Transverse colon (tissue), 4 donors: ENCODE measurements at regions not wholly inside any gene's neighbourhood (a gene's known extent, or its start where the extent isn't known, plus 50 kb on each side); places are given as distances from the start of the nearest gene placed in this dataset.
"Not testable (repeated sequence)": the region's sequence is repeated elsewhere in the genome, so short reads cannot be mapped to it uniquely, and the experiment has no call there.

Experiments
- DNase-seq: peaks from one replicate; pipeline ENCODE4 v3.0.0-alpha.2; 2019
- H3K27ac ChIP-seq, 4 donors: fragments of 200-600 bp; sonication (generic); 2 replicates each; pipeline ENCODE4 v1.5.1; 2016 to 2018; ENCODE audit warnings: inconsistent platforms in 4 of 4
- H3K27me3 ChIP-seq: fragments of 200-600 bp; sonication (generic); 2 replicates; pipeline ENCODE4 v1.5.1; 2017; ENCODE audit warnings: inconsistent platforms
- H3K36me3 ChIP-seq, 4 donors: fragments of 200-600 bp; sonication (generic); 2 replicates each; pipeline ENCODE4 v1.5.1; 2017 to 2019; ENCODE audit warnings: inconsistent platforms in 4 of 4
- H3K4me1 ChIP-seq, 4 donors: fragments of 200-600 bp; sonication (generic); 2 replicates each; pipeline ENCODE4 v1.5.1; 2017 to 2020; ENCODE audit warnings: inconsistent platforms in 4 of 4
- H3K4me3 ChIP-seq, 4 donors: fragments of 200-600 bp; sonication (generic); 1 replicate in 1 of 4; 2 replicates in 3 of 4; pipeline versions ENCODE4 v1.5.1 to v1.6.1; 2017 to 2019; ENCODE audit warnings: inconsistent platforms in 4 of 4
- H3K9me3 ChIP-seq, 2 donors: fragments of 200-600 bp; sonication (generic); 2 replicates each; pipeline ENCODE4 v1.5.1; 2017 to 2019; ENCODE audit warnings: inconsistent platforms in 2 of 2
- EP300 ChIP-seq: sonication (generic); formaldehyde crosslinking; IDR thresholded peaks from one replicate; pipeline ENCODE4 v1.6.1; 2017; ENCODE audit warnings: antibody characterized with exemption, low read depth
- POLR2A ChIP-seq: fragments of 450-650 bp; IDR thresholded peaks from one replicate; pipeline ENCODE4 v1.6.1; 2016; ENCODE audit warnings: antibody characterized with exemption, mild to moderate bottlenecking, moderate library complexity
- POLR2AphosphoS5 ChIP-seq, 3 donors: sonication (generic); formaldehyde crosslinking; IDR thresholded peaks; one replicate each; pipeline ENCODE4 v1.6.1; 2016; ENCODE audit warnings: antibody characterized with exemption in 3 of 3
- WGBS, 2 donors: methylation state at CpG; one replicate each; pipeline ENCODE4 v1.1.5; 2018; ENCODE audit warnings: low coverage in 1 of 2; 5-methylcytosine and 5-hydroxymethylcytosine counted together
- in situ Hi-C, 4 donors: fragments of 200-750 bp; cut with MboI; loops; one replicate each; pipeline versions ENCODE4 v1.15.0 to v1.15.1; 2017; ENCODE audit warnings: low sequenced_read_pairs in 3 of 4, low pct_ligation_motif_present in 1 of 4, low pct_unique_long_range_greater_than_20kb in 1 of 4
- intact Hi-C: fragments of 100-400 bp; cut with DNase I; formaldehyde crosslinking; loops from one replicate; pipeline ENCODE4 v1.15.1; 2023; ENCODE audit warnings: low total_unique reads
- TF ChIP-seq, protein P1 (sequence below), 5 experiments: fragments of 200-600 bp in 3 of 5; fragments of 450-650 bp in 2 of 5; sonication (generic) in 3 of 5; IDR thresholded peaks; 1 replicate in 2 of 5; 2 replicates in 3 of 5; pipeline ENCODE4 v1.5.1; 2016 to 2017; ENCODE audit warnings: antibody characterized with exemption in 5 of 5, inconsistent platforms in 3 of 5, mild to moderate bottlenecking in 2 of 5, moderate library complexity in 1 of 5

DNA sequence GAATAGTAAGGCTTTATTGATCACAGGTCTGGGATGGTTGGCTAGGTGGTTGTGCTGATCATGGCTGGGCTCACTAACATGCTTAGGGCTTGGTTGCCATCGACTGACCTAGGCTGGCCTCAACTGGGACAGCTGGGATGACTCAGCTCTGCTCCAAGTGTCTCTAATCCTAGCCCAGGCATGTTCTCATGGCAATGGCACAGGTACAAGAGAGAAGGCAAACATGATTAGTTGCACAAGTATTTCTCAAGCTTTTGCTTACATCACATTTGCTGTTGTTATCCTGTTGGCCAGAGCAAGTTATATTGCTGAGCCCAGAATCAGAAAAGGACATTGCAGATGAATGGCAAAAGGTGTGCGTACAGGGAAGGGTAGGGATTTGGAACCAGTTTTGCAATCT, 68.5 kb upstream of the SLC35C1 start:
- Histone ChIP-seq H3K9me3 (no peaks in the 10 kb centered on the region), H3K4me1 (no peaks in the 10 kb centered on the region), H3K27me3 (no peaks in the 10 kb centered on the region), H3K27ac (no peak overlapping the region), H3K36me3 (no peaks in the 10 kb centered on the region), H3K4me3 (no peak overlapping the region)
- in situ Hi-C loops, result no loop called here
- no peak for DNase-seq
- TF ChIP-seq POLR2A (no peak), EP300 (no peak), POLR2AphosphoS5 (IDR thresholded peaks at IDR 0.05) (peak in 2 of 3 donors; percentile 22 to 45)
- TF ChIP-seq, protein P1, sequence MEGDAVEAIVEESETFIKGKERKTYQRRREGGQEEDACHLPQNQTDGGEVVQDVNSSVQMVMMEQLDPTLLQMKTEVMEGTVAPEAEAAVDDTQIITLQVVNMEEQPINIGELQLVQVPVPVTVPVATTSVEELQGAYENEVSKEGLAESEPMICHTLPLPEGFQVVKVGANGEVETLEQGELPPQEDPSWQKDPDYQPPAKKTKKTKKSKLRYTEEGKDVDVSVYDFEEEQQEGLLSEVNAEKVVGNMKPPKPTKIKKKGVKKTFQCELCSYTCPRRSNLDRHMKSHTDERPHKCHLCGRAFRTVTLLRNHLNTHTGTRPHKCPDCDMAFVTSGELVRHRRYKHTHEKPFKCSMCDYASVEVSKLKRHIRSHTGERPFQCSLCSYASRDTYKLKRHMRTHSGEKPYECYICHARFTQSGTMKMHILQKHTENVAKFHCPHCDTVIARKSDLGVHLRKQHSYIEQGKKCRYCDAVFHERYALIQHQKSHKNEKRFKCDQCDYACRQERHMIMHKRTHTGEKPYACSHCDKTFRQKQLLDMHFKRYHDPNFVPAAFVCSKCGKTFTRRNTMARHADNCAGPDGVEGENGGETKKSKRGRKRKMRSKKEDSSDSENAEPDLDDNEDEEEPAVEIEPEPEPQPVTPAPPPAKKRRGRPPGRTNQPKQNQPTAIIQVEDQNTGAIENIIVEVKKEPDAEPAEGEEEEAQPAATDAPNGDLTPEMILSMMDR (IDR thresholded peaks at IDR 0.05), result no peak
- 83 to 90% methylated on average over 2 of the region's 2 CpGs for WGBS, 2 donors
- intact Hi-C loops, result no loop called here

DNA sequence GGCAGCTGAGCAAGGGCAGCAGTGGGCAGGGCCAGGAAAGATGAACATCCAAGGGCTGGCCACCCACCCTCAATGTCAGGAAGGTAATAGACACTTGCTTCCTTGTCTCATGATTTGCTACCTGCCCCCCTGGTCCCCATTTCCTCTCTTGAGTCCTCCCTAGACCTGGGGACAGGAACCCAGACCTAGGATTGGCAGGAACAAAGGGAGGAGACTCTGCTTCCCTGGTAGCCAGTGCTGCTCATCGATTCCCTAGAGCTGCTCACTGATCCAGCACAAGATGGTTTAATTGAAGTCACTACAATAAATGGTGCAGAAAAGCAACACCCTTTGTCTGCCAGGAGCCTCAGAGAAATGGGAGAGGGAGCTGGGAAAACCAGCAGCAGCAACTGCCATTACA, 67.8 kb upstream of the CHST1 start:
- no peaks in the 10 kb centered on the region for H3K4me1 ChIP-seq
- in situ Hi-C loops, result no loop called here
- WGBS, 2 donors, result 43% methylated on average over 1 of the region's 1 CpG; no CpG with 5 or more reads in 1 of the 2 donors
- intact Hi-C loops, result no loop called here
- no peak overlapping the region for H3K27ac ChIP-seq
- no peaks in the 10 kb centered on the region for H3K9me3 ChIP-seq
- H3K4me3 ChIP-seq, result no peak overlapping the region
- no peak for DNase-seq
- H3K36me3 ChIP-seq, result no peaks in the 10 kb centered on the region
- no peaks in the 10 kb centered on the region for H3K27me3 ChIP-seq
- no peak for TF ChIP-seq POLR2AphosphoS5 (IDR thresholded peaks at IDR 0.05)
- TF ChIP-seq, protein P1 (IDR thresholded peaks at IDR 0.05), result no peak
- no peak for TF ChIP-seq POLR2A
- no peak for TF ChIP-seq EP300

DNA sequence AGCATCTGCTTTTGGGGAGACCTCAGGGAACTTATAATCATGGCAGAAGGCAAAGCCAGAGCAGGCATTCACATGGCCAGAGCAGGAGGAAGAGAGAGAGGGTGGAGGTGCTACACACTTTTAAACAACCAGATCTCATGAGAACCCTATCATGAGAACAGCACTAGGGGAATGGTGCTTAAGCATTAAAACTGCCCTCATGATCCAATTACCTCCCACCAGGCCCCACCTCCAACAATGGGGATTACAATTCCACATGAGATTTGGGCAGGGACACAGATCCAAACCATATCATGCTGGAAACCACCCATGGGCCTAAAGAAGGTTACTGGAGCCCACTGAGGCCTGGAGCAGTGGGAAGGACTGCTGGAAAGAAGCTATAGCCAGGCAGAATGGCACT, 66.9 kb upstream of the CHST1 start:
- H3K36me3 ChIP-seq, result no peaks in the 10 kb centered on the region
- H3K9me3 ChIP-seq, result no peaks in the 10 kb centered on the region
- TF ChIP-seq, protein P1 (IDR thresholded peaks at IDR 0.05), result no peak
- TF ChIP-seq POLR2AphosphoS5 (IDR thresholded peaks at IDR 0.05) (no peak), EP300 (no peak), POLR2A (no peak)
- DNase-seq, result no peak
- H3K4me3 ChIP-seq, result no peak overlapping the region
- no peaks in the 10 kb centered on the region for H3K4me1 ChIP-seq
- H3K27ac ChIP-seq, result no peak overlapping the region
- peaks cover under 1% of the 10 kb centered on the region for H3K27me3 ChIP-seq
- intact Hi-C loops (no loop called here), in situ Hi-C loops (no loop called here)

DNA sequence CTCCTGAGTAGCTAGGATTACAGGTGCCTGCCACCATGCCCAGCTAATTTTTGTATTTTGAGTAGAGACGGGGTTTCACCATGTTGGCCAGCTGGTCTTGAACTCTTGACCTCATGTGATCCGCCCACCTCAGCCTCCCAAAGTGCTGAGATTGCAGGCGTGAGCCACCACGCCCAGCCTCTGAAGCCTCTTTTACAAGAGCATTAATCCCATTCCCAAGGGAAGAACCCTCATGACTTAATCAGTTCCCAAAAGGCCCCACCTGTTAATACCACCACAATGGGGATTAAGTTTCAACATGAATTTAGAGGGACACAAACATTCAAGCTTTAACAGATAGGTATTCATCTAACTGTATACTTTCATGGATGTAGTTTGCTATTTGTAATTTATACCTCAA, 65.7 kb upstream of the CHST1 start:
- in situ Hi-C loops, intact Hi-C loops, H3K27me3 ChIP-seq, H3K4me1 ChIP-seq, H3K27ac ChIP-seq, DNase-seq, H3K9me3 ChIP-seq, H3K4me3 ChIP-seq, H3K36me3 ChIP-seq: not testable (repeated sequence)
- WGBS, 2 donors, result 68% methylated on average over 4 of the region's 4 CpGs; no CpG with 5 or more reads in 1 of the 2 donors

DNA sequence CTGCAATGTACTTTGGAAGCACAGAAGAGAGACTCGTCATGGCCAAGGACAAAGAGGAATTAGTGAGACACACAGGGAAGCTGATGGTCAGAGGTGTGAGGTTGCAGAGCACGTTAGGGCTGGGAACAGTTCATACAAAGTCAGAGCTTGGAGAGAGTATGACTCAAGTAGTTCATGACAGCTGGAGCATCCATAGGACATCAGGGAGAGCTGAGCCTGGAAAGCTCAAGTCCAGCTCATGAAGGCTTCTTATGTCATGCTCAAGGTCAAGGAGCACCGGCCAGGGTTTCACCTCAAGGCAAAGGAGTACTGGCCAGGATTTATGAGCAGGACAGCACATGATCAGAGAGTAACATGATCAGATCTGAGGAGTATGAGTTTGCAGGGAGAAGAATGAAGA, 64.6 kb upstream of the CHST1 start:
- H3K4me3 ChIP-seq, result no peak overlapping the region
- 63 to 70% methylated on average over 2 to 3 of the region's 3 CpGs for WGBS, 2 donors
- H3K9me3 ChIP-seq, result no peaks in the 10 kb centered on the region
- in situ Hi-C loops, result no loop called here
- no peaks in the 10 kb centered on the region for H3K4me1 ChIP-seq
- no peak for DNase-seq
- H3K27ac ChIP-seq, result no peak overlapping the region
- intact Hi-C loops, result no loop called here
- TF ChIP-seq EP300, result no peak
- TF ChIP-seq, protein P1 (IDR thresholded peaks at IDR 0.05), result no peak
- H3K27me3 ChIP-seq, result peaks cover 8% of the 10 kb centered on the region
- H3K36me3 ChIP-seq, result no peaks in the 10 kb centered on the region
